ENCODE measurements at regions not wholly inside any gene's neighbourhood (a gene's known extent, or its start where the extent isn't known, plus 50 kb on each side); places are given as distances from the start of the nearest gene placed in this dataset.
A peak's percentile ranks its signal among the peaks of the same experiment; 100 is the strongest.

GRCh38 chr11:115608976-115609375, 104.8 kb upstream of the CADM1 start:
- no peak for DNase-seq (ENCODE audit: low read depth in 2 of 2)
- Histone ChIP-seq H3K36me3 (ENCODE audit: control insufficient read depth, insufficient read depth, low read length) (no peaks in the 10 kb centered on the region), H2AFZ (ENCODE audit: low read length) (no peak overlapping the region), H3K27me3 (ENCODE audit: control insufficient read depth, insufficient read depth, low read length) (peaks cover 7% of the 10 kb centered on the region), H3K4me3 (replicated peaks in 1 of 4; ENCODE audit: control extremely low read depth in 1 of 4, insufficient read depth in 1 of 4, low read depth in 3 of 4, low read length in 4 of 4) (no peak overlapping the region), H3K9ac (ENCODE audit: insufficient read depth, low read length) (no peak overlapping the region), H3K4me1 (ENCODE audit: control insufficient read depth, extremely low read depth, insufficient read depth, low read length) (no peaks in the 10 kb centered on the region), H3K79me2 (ENCODE audit: control insufficient read depth, insufficient read depth, low read length) (no peaks in the 10 kb centered on the region), H3K4me2 (ENCODE audit: extremely low read depth, insufficient read depth, low read length) (no peak overlapping the region), H3K9me3 (ENCODE audit: control insufficient read depth, insufficient read depth, low read depth, low read length) (no peaks in the 10 kb centered on the region), H4K20me1 (ENCODE audit: control insufficient read depth, extremely low read depth, insufficient read depth, low read length) (no peaks in the 10 kb centered on the region), H3K27ac (ENCODE audit: insufficient read depth, low read length) (no peak overlapping the region)
- TF ChIP-seq CTCF (conservative IDR thresholded peaks at IDR 0.05 in 1 of 2, IDR thresholded peaks at IDR 0.05 in 1 of 2; ENCODE audit: low read depth in 1 of 2, low read length in 2 of 2) = no peak
- no peak for TF ChIP-seq EZH2 (IDR thresholded peaks at IDR 0.05; ENCODE audit: low read length, missing control alignments)

- Histone ChIP-seq H3K4me3 (replicated peaks in 1 of 4; ENCODE audit: control extremely low read depth in 1 of 4, insufficient read depth in 1 of 4, low read depth in 3 of 4, low read length in 4 of 4) (no peak overlapping the region), H3K27ac (ENCODE audit: insufficient read depth, low read length) (no peak overlapping the region), H3K9ac (ENCODE audit: insufficient read depth, low read length) (no peak overlapping the region), H3K4me2 (ENCODE audit: extremely low read depth, insufficient read depth, low read length) (no peak overlapping the region), H4K20me1 (ENCODE audit: control insufficient read depth, extremely low read depth, insufficient read depth, low read length) (no peaks in the 10 kb centered on the region), H3K9me3 (ENCODE audit: control insufficient read depth, insufficient read depth, low read depth, low read length) (no peaks in the 10 kb centered on the region), H3K36me3 (ENCODE audit: control insufficient read depth, insufficient read depth, low read length) (no peaks in the 10 kb centered on the region), H3K27me3 (ENCODE audit: control insufficient read depth, insufficient read depth, low read length) (peaks cover 7% of the 10 kb centered on the region), H3K4me1 (ENCODE audit: control insufficient read depth, extremely low read depth, insufficient read depth, low read length) (no peaks in the 10 kb centered on the region), H3K79me2 (ENCODE audit: control insufficient read depth, insufficient read depth, low read length) (no peaks in the 10 kb centered on the region), H2AFZ (ENCODE audit: low read length) (no peak overlapping the region)
- DNase-seq (ENCODE audit: low read depth in 2 of 2) = peak in 1 of 2 donors; percentile 82
- TF ChIP-seq EZH2 (IDR thresholded peaks at IDR 0.05; ENCODE audit: low read length, missing control alignments) (no peak), CTCF (conservative IDR thresholded peaks at IDR 0.05 in 1 of 2, IDR thresholded peaks at IDR 0.05 in 1 of 2; ENCODE audit: low read depth in 1 of 2, low read length in 2 of 2) (no peak)
Measured at GRCh38 chr11:115607621-115608221, 103.5 kb upstream of the CADM1 start.

- TF ChIP-seq CTCF (conservative IDR thresholded peaks at IDR 0.05 in 1 of 2, IDR thresholded peaks at IDR 0.05 in 1 of 2; ENCODE audit: low read depth in 1 of 2, low read length in 2 of 2) (no peak), EZH2 (IDR thresholded peaks at IDR 0.05; ENCODE audit: low read length, missing control alignments) (no peak)
- no peaks in the 10 kb centered on the region for H4K20me1 ChIP-seq (ENCODE audit: control insufficient read depth, extremely low read depth, insufficient read depth, low read length)
- no peaks in the 10 kb centered on the region for H3K4me1 ChIP-seq (ENCODE audit: control insufficient read depth, extremely low read depth, insufficient read depth, low read length)
- peak; percentile 42 to 86 for DNase-seq (ENCODE audit: low read depth in 2 of 2)
- no peak overlapping the region for H2AFZ ChIP-seq (ENCODE audit: low read length)
- no peaks in the 10 kb centered on the region for H3K79me2 ChIP-seq (ENCODE audit: control insufficient read depth, insufficient read depth, low read length)
- peaks cover 7% of the 10 kb centered on the region for H3K27me3 ChIP-seq (ENCODE audit: control insufficient read depth, insufficient read depth, low read length)
- no peaks in the 10 kb centered on the region for H3K36me3 ChIP-seq (ENCODE audit: control insufficient read depth, insufficient read depth, low read length)
- H3K4me2 ChIP-seq (ENCODE audit: extremely low read depth, insufficient read depth, low read length) = no peak overlapping the region
- no peak overlapping the region for H3K27ac ChIP-seq (ENCODE audit: insufficient read depth, low read length)
- no peaks in the 10 kb centered on the region for H3K9me3 ChIP-seq (ENCODE audit: control insufficient read depth, insufficient read depth, low read depth, low read length)
- H3K9ac ChIP-seq (ENCODE audit: insufficient read depth, low read length) = no peak overlapping the region
- H3K4me3 ChIP-seq (replicated peaks in 1 of 4; ENCODE audit: control extremely low read depth in 1 of 4, insufficient read depth in 1 of 4, low read depth in 3 of 4, low read length in 4 of 4) = no peak overlapping the region
Measured at GRCh38 chr11:115606498-115607220, 102.4 kb upstream of the CADM1 start.
